HG03039 (cell line): ENCODE measurements at regions not wholly inside any gene's neighbourhood (a gene's known extent, or its start where the extent isn't known, plus 50 kb on each side); places are given as distances from the start of the nearest gene placed in this dataset.

ENCODE experiments used
- ATAC-seq: cut with Tn5 transposase; IDR thresholded peaks from one replicate; pipeline ENCODE4 v1.9.1; 2021; ENCODE audit warnings: mild to moderate bottlenecking, moderate library complexity; ENCODE audit not compliant: unreplicated experiment

- no peak for ATAC-seq
These were observed 113.6 kb downstream of the GLI2 start for GRCh38 chr2:120849278-120849677.

- no peak for ATAC-seq
These were observed 114.9 kb downstream of the GLI2 start for GRCh38 chr2:120850551-120850950.

- no peak for ATAC-seq
These were observed 115.6 kb downstream of the GLI2 start for GRCh38 chr2:120851116-120851773.

GRCh38 chr2:120852200-120852815 lies 116.6 kb downstream of the GLI2 start:
- no peak for ATAC-seq

GRCh38 chr2:120853306-120854013 lies 117.8 kb downstream of the GLI2 start:
- ATAC-seq = no peak

- no peak for ATAC-seq
These were observed 118.4 kb downstream of the GLI2 start for GRCh38 chr2:120854014-120854620.

GRCh38 chr2:120854766-120855530 lies 119.3 kb downstream of the GLI2 start:
- no peak for ATAC-seq

- ATAC-seq = no peak
These were observed 120.3 kb downstream of the GLI2 start for GRCh38 chr2:120855855-120856405.

- no peak for ATAC-seq
These were observed 120.8 kb downstream of the GLI2 start for GRCh38 chr2:120856421-120856862.

GRCh38 chr2:120857422-120857821 lies 121.8 kb downstream of the GLI2 start:
- no peak for ATAC-seq

- ATAC-seq = no peak
These were observed 122.3 kb downstream of the GLI2 start for GRCh38 chr2:120857931-120858330.

GRCh38 chr2:120858361-120859106 lies 122.9 kb downstream of the GLI2 start:
- no peak for ATAC-seq

- ATAC-seq = no peak
These were observed 123.5 kb downstream of the GLI2 start for GRCh38 chr2:120859128-120859527.

GRCh38 chr2:120859814-120860578 lies 124.3 kb downstream of the GLI2 start:
- ATAC-seq = no peak

- no peak for ATAC-seq
These were observed 124.9 kb downstream of the GLI2 start for GRCh38 chr2:120860579-120860922.

GRCh38 chr2:120861191-120861575 lies 125.5 kb downstream of the GLI2 start:
- no peak for ATAC-seq

GRCh38 chr2:120861576-120862191 lies 126.0 kb downstream of the GLI2 start:
- no peak for ATAC-seq

- no peak for ATAC-seq
These were observed 126.8 kb downstream of the GLI2 start for GRCh38 chr2:120862201-120863060.
